Esophagus muscularis mucosa (tissue), 4 donors: ENCODE measurements at regions not wholly inside any gene's neighbourhood (a gene's known extent, or its start where the extent isn't known, plus 50 kb on each side); places are given as distances from the start of the nearest gene placed in this dataset.

Source experiments
- EP300 ChIP-seq: sonication (generic); formaldehyde crosslinking; IDR thresholded peaks from one replicate; pipeline ENCODE4 v1.6.1; 2017; ENCODE audit warnings: antibody characterized with exemption
- POLR2A ChIP-seq: fragments of 450-650 bp; IDR thresholded peaks from one replicate; pipeline ENCODE4 v1.6.1; 2017; ENCODE audit warnings: antibody characterized with exemption, moderate library complexity, mild to moderate bottlenecking, low read depth
- POLR2AphosphoS5 ChIP-seq, 2 donors: sonication (generic); formaldehyde crosslinking; IDR thresholded peaks; one replicate each; pipeline ENCODE4 v1.6.1; 2017; ENCODE audit warnings: antibody characterized with exemption in 2 of 2
- TF ChIP-seq, protein P1 (sequence below), 3 experiments: fragments of 200-600 bp in 2 of 3; fragments of 450-650 bp in 1 of 3; sonication (generic) in 2 of 3; IDR thresholded peaks; one replicate each; pipeline ENCODE4 v1.5.1; 2017 to 2019; ENCODE audit warnings: antibody characterized with exemption in 3 of 3, mild to moderate bottlenecking in 2 of 3, moderate library complexity in 1 of 3

- TF ChIP-seq, protein P1, sequence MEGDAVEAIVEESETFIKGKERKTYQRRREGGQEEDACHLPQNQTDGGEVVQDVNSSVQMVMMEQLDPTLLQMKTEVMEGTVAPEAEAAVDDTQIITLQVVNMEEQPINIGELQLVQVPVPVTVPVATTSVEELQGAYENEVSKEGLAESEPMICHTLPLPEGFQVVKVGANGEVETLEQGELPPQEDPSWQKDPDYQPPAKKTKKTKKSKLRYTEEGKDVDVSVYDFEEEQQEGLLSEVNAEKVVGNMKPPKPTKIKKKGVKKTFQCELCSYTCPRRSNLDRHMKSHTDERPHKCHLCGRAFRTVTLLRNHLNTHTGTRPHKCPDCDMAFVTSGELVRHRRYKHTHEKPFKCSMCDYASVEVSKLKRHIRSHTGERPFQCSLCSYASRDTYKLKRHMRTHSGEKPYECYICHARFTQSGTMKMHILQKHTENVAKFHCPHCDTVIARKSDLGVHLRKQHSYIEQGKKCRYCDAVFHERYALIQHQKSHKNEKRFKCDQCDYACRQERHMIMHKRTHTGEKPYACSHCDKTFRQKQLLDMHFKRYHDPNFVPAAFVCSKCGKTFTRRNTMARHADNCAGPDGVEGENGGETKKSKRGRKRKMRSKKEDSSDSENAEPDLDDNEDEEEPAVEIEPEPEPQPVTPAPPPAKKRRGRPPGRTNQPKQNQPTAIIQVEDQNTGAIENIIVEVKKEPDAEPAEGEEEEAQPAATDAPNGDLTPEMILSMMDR (IDR thresholded peaks at IDR 0.05), result no peak
- TF ChIP-seq POLR2AphosphoS5 (IDR thresholded peaks at IDR 0.05) (no peak), EP300 (no peak), POLR2A (no peak)
Measured at GRCh38 chr4:4791299-4792111, 68.0 kb upstream of the MSX1 start.
